Medulla oblongata (tissue), 1 donor: ENCODE measurements at regions not wholly inside any gene's neighbourhood (a gene's known extent, or its start where the extent isn't known, plus 50 kb on each side); places are given as distances from the start of the nearest gene placed in this dataset.
"Not testable (repeated sequence)": the region's sequence is repeated elsewhere in the genome, so short reads cannot be mapped to it uniquely, and the experiment has no call there.

ENCODE experiments used
- DNase-seq: peaks from one replicate; pipeline ENCODE4 v3.0.0-alpha.2; 2015; ENCODE audit errors: extremely low spot score

GRCh38 chr1:73218995-73219546 lies 936.7 kb upstream of the NEGR1 start:
- no peak for DNase-seq

- DNase-seq: no peak
Measured at GRCh38 chr1:73205294-73205973, 923.1 kb upstream of the NEGR1 start.

GRCh38 chr1:73197972-73198371 lies 915.6 kb upstream of the NEGR1 start:
- no peak for DNase-seq

GRCh38 chr1:73194965-73195364 lies 912.6 kb upstream of the NEGR1 start:
- no peak for DNase-seq

GRCh38 chr1:73183581-73183980 lies 901.2 kb upstream of the NEGR1 start:
- not testable (repeated sequence) for DNase-seq

- DNase-seq: no peak
Measured at GRCh38 chr1:73181190-73181540, 898.8 kb upstream of the NEGR1 start.

GRCh38 chr1:73180397-73181189 lies 898.3 kb upstream of the NEGR1 start:
- DNase-seq: no peak

GRCh38 chr1:73176902-73177301 lies 894.6 kb upstream of the NEGR1 start:
- DNase-seq: no peak

GRCh38 chr1:73167009-73167657 lies 884.8 kb upstream of the NEGR1 start:
- DNase-seq: no peak

- no peak for DNase-seq
Measured at GRCh38 chr1:73162564-73162963, 880.2 kb upstream of the NEGR1 start.

- DNase-seq: no peak
Measured at GRCh38 chr1:73161418-73161817, 879.1 kb upstream of the NEGR1 start.

GRCh38 chr1:73160759-73161158 lies 878.4 kb upstream of the NEGR1 start:
- no peak for DNase-seq

GRCh38 chr1:73144311-73144710 lies 862.0 kb upstream of the NEGR1 start:
- no peak for DNase-seq

GRCh38 chr1:73136975-73137374 lies 854.6 kb upstream of the NEGR1 start:
- DNase-seq: no peak

GRCh38 chr1:73106931-73107330 lies 824.6 kb upstream of the NEGR1 start:
- DNase-seq: no peak

GRCh38 chr1:73105755-73106154 lies 823.4 kb upstream of the NEGR1 start:
- no peak for DNase-seq

- DNase-seq: no peak
Measured at GRCh38 chr1:73104749-73105148, 822.4 kb upstream of the NEGR1 start.

GRCh38 chr1:73100216-73100615 lies 817.9 kb upstream of the NEGR1 start:
- DNase-seq: no peak

- no peak for DNase-seq
Measured at GRCh38 chr1:73097917-73098316, 815.6 kb upstream of the NEGR1 start.

- DNase-seq: no peak
Measured at GRCh38 chr1:73096841-73097240, 814.5 kb upstream of the NEGR1 start.

GRCh38 chr1:73092383-73092782 lies 810.0 kb upstream of the NEGR1 start:
- DNase-seq: no peak

GRCh38 chr1:73066866-73067265 lies 784.5 kb upstream of the NEGR1 start:
- DNase-seq: no peak
